SK-N-SH treated with all-trans-retinoic acid at 6 μM for 48 hours (cell line): ENCODE measurements at regions not wholly inside any gene's neighbourhood (a gene's known extent, or its start where the extent isn't known, plus 50 kb on each side); places are given as distances from the start of the nearest gene placed in this dataset.

Source experiments
- ATAC-seq: fragments of 200-7000 bp; cut with Tn5 transposase; 3 replicates; pipeline ENCODE4 v1.9.1; 2020; ENCODE audit warnings: mild to moderate bottlenecking, moderate library complexity
- ARNTL ChIP-seq: fragments of 450-650 bp; formaldehyde crosslinking; IDR thresholded peaks from 2 replicates; pipeline ENCODE4 v1.5.0; 2020; ENCODE audit warnings: low read depth, mild to moderate bottlenecking, moderate library complexity, borderline replicate concordance
- BACH2 ChIP-seq: fragments of 250-450 bp; sonication (Bioruptor Pico); IDR thresholded peaks from 2 replicates; pipeline ENCODE4 v1.9.0; 2021; ENCODE audit warnings: mild to moderate bottlenecking, borderline replicate concordance
- CREB5 ChIP-seq: fragments of 250-450 bp; sonication (Bioruptor Pico); IDR thresholded peaks from 2 replicates; pipeline ENCODE4 v1.5.1; 2020; ENCODE audit warnings: low read depth, mild to moderate bottlenecking, moderate library complexity
- CSRNP3 ChIP-seq: fragments of 250-450 bp; sonication (Bioruptor Pico); IDR thresholded peaks from 2 replicates; pipeline ENCODE4 v1.5.1; 2021; ENCODE audit warnings: mild to moderate bottlenecking, moderate library complexity
- ESRRG ChIP-seq: fragments of 250-450 bp; sonication (Bioruptor Pico); IDR thresholded peaks from 2 replicates; pipeline ENCODE4 v1.6.1; 2021; ENCODE audit warnings: mild to moderate bottlenecking
- GLIS3 ChIP-seq: fragments of 250-450 bp; sonication (Bioruptor Pico); IDR thresholded peaks from 2 replicates; pipeline ENCODE4 v1.5.0; 2020; ENCODE audit warnings: mild to moderate bottlenecking, moderate library complexity
- ISL1 ChIP-seq: fragments of 250-450 bp; sonication (Bioruptor Pico); IDR thresholded peaks from 2 replicates; pipeline ENCODE4 v2.1.2; 2022; ENCODE audit warnings: mild to moderate bottlenecking, moderate library complexity
- OSR1 ChIP-seq: fragments of 250-450 bp; sonication (Bioruptor Pico); IDR thresholded peaks from 2 replicates; pipeline ENCODE4 v1.8.0; 2022; ENCODE audit warnings: moderate library complexity, mild to moderate bottlenecking, inconsistent platforms
- PATZ1 ChIP-seq: fragments of 250-450 bp; sonication (Bioruptor Pico); IDR thresholded peaks from 2 replicates; pipeline ENCODE4 v1.8.0; 2020; ENCODE audit warnings: mild to moderate bottlenecking, moderate library complexity, borderline replicate concordance
- POU6F1 ChIP-seq: fragments of 250-450 bp; sonication (Bioruptor Pico); IDR thresholded peaks from 2 replicates; pipeline ENCODE4 v1.8.0; 2021; ENCODE audit warnings: low read depth, mild to moderate bottlenecking, moderate library complexity, borderline replicate concordance
- PPARA ChIP-seq: fragments of 250-450 bp; sonication (Bioruptor Pico); IDR thresholded peaks from 2 replicates; pipeline ENCODE4 v1.5.0; 2020; ENCODE audit warnings: mild to moderate bottlenecking, borderline replicate concordance
- SNAI2 ChIP-seq: fragments of 250-450 bp; sonication (Bioruptor Pico); IDR thresholded peaks from 2 replicates; pipeline ENCODE4 v1.5.0; 2020; ENCODE audit warnings: mild to moderate bottlenecking, moderate library complexity
- TCF4 ChIP-seq: fragments of 250-450 bp; sonication (Bioruptor Pico); IDR thresholded peaks from 2 replicates; pipeline ENCODE4 v1.8.0; 2021; ENCODE audit warnings: mild to moderate bottlenecking, moderate library complexity, borderline replicate concordance
- TOX ChIP-seq: fragments of 250-450 bp; sonication (Bioruptor Pico); IDR thresholded peaks from 2 replicates; pipeline ENCODE4 v1.8.0; 2021; ENCODE audit warnings: mild to moderate bottlenecking, moderate library complexity, borderline replicate concordance
- ZC3H10 ChIP-seq: fragments of 250-450 bp; sonication (Bioruptor Pico); IDR thresholded peaks from 2 replicates; pipeline ENCODE4 v1.5.1; 2021; ENCODE audit warnings: mild to moderate bottlenecking, moderate library complexity
- ZFP3 ChIP-seq: fragments of 250-450 bp; sonication (Bioruptor Pico); IDR thresholded peaks from 2 replicates; pipeline ENCODE4 v1.5.0; 2020; ENCODE audit warnings: mild to moderate bottlenecking, moderate library complexity
- ZFP30 ChIP-seq: fragments of 450-650 bp; formaldehyde crosslinking; IDR thresholded peaks from 2 replicates; pipeline ENCODE4 v1.5.0; 2022; ENCODE audit warnings: mild to moderate bottlenecking, moderate library complexity
- ZNF70 ChIP-seq: fragments of 450-650 bp; formaldehyde crosslinking; IDR thresholded peaks from 2 replicates; pipeline ENCODE4 v1.5.0; 2020; ENCODE audit warnings: mild to moderate bottlenecking, moderate library complexity
- ZNF8 ChIP-seq: fragments of 450-650 bp; formaldehyde crosslinking; IDR thresholded peaks from 2 replicates; pipeline ENCODE4 v1.5.0; 2020; ENCODE audit warnings: mild to moderate bottlenecking, moderate library complexity
- TF ChIP-seq, protein P1 (sequence below): fragments of 250-450 bp; sonication (Bioruptor Pico); IDR thresholded peaks from 2 replicates; pipeline ENCODE4 v1.5.0; 2020; ENCODE audit warnings: mild to moderate bottlenecking, moderate library complexity

DNA sequence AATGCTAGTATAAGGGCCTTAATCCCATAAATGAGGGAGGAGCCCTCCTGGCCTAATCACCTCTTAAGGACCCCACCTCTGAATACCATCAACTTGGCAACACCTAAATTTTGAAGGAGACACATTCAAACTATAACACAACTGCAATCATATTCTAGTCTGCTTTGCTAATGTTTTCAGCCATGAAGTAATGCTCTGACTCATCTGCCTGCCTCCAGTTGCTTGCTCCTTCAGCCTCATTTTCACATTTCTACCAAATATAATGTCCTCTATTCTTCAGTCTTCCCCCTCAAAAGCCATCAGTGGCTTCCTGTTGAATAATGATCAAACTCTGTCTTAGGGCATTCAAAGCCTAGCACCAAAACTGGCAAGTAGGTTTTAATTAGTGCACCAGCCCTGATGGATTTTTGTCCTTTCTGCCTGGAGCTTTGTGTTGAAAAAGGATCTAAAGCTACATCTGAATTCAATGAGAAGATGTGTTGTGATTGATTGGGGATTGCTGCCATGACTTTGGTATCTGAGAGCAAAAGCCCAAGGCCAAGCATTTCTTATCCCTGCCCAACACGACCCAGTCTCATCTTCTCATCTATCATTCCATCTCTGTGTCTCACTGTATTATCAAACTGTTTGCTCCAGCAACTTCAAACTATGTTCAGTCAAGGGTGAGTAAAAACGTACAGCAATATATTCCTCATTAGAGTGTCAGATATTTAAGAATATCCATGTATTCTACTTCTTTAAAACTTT is 140.8 kb upstream of the ELAC2 start:
- TF ChIP-seq BACH2 (CRISPR knock-in tag) (no peak), POU6F1 (CRISPR knock-in tag) (no peak), CREB5 (CRISPR knock-in tag) (no peak), CSRNP3 (no peak), OSR1 (CRISPR knock-in tag) (no peak), ZFP30 (no peak), ZC3H10 (CRISPR knock-in tag) (no peak), ESRRG (CRISPR knock-in tag) (no peak), GLIS3 (CRISPR knock-in tag) (no peak), TOX (CRISPR knock-in tag) (no peak)
- TF ChIP-seq, all 23 proteins: peak for 0
- no peak for ATAC-seq

GRCh38 chr17:13157656-13158055 is 139.8 kb upstream of the ELAC2 start:
- no peak for ATAC-seq
- TF ChIP-seq TCF4 (CRISPR knock-in tag) = no peak

DNA sequence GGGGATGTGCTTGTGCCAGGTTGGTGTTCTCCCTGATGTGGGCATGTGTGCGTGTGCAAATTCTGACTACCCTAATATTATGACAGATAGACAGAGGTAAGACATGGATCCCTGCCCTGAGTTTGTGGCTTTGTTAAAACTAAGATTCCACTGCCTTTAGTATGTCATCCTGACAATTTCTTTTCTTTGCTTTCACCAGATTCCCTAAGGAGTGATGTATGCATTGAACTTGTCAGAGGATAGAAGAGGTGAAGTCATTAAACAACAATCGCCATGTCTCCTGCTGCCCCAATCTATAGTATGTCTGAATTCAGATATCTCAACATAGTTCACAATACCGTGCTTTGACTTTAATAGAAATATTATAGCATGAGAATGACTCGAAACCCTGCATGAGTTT is 137.1 kb upstream of the ELAC2 start:
- TF ChIP-seq ISL1 (no peak), CSRNP3 (no peak), OSR1 (CRISPR knock-in tag) (no peak), ZFP3 (CRISPR knock-in tag) (no peak), PPARA (CRISPR knock-in tag) (no peak), CREB5 (CRISPR knock-in tag) (no peak), ZNF70 (no peak), ARNTL (CRISPR knock-in tag) (no peak), GLIS3 (CRISPR knock-in tag) (no peak), ZC3H10 (CRISPR knock-in tag) (no peak), POU6F1 (CRISPR knock-in tag) (no peak), BACH2 (CRISPR knock-in tag) (no peak), TOX (CRISPR knock-in tag) (no peak), ZNF8 (CRISPR knock-in tag) (no peak), ZFP30 (no peak), ESRRG (CRISPR knock-in tag) (no peak), PATZ1 (CRISPR knock-in tag) (no peak), SNAI2 (CRISPR knock-in tag) (no peak)
- TF ChIP-seq, protein P1, sequence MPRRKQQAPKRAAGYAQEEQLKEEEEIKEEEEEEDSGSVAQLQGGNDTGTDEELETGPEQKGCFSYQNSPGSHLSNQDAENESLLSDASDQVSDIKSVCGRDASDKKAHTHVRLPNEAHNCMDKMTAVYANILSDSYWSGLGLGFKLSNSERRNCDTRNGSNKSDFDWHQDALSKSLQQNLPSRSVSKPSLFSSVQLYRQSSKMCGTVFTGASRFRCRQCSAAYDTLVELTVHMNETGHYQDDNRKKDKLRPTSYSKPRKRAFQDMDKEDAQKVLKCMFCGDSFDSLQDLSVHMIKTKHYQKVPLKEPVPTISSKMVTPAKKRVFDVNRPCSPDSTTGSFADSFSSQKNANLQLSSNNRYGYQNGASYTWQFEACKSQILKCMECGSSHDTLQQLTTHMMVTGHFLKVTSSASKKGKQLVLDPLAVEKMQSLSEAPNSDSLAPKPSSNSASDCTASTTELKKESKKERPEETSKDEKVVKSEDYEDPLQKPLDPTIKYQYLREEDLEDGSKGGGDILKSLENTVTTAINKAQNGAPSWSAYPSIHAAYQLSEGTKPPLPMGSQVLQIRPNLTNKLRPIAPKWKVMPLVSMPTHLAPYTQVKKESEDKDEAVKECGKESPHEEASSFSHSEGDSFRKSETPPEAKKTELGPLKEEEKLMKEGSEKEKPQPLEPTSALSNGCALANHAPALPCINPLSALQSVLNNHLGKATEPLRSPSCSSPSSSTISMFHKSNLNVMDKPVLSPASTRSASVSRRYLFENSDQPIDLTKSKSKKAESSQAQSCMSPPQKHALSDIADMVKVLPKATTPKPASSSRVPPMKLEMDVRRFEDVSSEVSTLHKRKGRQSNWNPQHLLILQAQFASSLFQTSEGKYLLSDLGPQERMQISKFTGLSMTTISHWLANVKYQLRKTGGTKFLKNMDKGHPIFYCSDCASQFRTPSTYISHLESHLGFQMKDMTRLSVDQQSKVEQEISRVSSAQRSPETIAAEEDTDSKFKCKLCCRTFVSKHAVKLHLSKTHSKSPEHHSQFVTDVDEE = no peak
- ATAC-seq = no peak
